Astrocyte of the hippocampus (primary cell): ENCODE measurements at regions not wholly inside any gene's neighbourhood (a gene's known extent, or its start where the extent isn't known, plus 50 kb on each side); places are given as distances from the start of the nearest gene placed in this dataset.

Experiments
- DNase-seq: peaks from one replicate; pipeline ENCODE4 v3.0.0; 2011; ENCODE audit warnings: low read depth, low spot score

DNA sequence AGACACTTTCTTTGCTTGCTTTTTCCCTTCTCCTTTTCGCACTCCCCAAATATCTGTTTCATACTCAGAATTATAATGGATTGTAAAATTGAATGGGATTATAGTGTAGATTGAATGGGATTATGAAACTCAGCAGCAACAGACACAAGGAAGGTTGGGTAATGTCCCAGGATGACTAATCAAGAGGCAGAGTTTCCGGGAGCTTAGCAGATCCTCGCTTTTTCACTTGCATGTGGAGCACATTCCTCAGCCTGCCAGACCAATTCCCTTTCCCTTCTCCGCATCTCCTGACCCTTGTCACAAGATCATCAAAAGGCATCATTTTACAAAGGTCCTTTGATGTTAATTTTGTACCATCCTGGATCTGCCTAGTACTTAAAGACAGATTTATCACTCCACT lies 55.1 kb upstream of the SLC1A1 start:
- DNase-seq = no peak

DNA sequence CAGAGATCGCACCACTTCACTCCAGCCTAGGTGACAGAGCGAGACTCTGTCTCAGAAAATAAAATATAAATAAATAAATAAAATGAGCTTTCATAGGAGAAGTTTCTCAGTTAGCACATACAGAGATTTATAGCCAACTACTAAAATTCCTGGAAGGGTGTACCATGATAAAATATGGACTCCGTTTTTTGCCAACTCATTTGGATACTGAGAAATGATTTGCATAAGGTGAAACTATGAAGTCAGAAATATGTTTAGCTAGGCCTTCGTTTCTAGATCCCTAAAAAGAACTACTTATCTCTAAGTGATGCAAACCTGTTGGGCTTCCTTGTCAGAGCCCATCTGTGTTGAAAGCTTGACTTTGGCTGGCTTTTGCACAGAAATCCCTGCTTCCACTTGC lies 56.9 kb upstream of the SLC1A1 start:
- no peak for DNase-seq

DNA sequence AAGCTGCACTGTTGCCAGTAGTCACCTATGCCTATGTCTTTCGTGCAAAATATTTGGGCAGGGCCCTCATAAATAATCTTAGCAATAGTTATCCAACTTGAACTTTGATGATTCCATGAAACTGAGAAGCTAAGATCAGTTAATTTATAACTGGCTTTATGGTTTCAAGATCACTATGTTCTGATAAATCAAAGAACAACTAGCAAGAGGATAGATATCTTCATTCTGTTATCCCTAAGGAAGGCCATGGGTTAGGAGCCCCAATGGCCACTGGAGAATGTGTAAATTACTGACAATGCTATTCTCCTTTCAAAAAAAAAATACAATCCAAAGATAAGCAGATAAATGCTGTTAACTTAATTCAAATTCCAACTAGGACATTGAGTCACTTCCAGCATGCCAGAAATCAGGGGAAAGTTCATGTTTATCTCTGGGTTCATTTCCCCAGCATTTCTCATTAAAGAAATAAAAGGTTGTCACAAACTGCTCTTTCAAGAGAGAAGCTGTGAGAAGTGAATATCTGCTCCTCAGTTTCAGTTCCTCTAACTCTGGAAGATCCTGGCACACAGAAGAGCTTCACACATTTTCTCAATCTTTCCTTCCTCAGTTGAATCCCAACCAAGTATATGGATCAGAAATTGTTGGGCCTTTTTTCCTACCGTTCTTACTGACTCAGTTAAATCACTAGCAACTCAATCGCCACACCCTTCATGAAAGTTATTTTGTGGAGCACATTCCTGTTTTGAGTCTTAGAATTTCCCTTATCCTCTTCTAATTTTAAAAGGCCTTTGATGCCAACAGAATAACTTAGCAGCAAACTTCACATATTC lies 59.6 kb upstream of the SLC1A1 start:
- peak; percentile 12 for DNase-seq

DNA sequence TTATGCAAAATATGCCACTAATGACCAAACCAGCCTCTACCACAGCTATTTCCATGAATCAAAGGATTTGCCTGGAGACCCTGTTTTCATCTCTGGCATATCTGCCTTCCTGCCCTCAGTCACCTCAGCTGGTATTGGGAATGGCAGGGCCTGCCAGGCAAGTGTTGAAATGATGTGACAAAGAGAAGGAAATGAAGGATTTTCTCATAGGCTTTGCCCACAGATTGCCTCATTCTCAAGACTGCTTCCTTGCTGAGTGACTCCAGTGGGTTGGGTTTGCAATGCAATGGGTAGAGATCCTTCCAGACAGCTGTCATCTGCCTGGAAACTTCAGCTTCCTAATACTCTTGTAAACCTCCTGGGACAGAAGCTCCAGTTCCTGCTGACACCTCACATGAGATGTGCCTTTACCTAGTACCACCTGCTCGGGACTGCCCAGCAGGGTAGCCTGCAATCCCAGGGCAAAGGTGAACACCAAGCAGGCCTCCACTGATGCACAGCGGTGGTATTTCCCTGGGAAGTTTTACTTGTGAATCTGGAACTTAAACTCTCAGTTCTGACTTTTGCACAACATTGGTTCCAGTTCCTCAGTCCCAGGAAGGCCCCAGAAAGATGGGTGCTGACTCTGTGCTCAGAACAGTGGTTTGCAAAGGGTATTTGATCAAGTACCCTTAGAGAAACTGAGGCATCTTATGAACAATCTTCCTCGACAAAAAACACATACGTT lies 64.8 kb upstream of the SLC1A1 start:
- DNase-seq = peak; percentile 12

DNA sequence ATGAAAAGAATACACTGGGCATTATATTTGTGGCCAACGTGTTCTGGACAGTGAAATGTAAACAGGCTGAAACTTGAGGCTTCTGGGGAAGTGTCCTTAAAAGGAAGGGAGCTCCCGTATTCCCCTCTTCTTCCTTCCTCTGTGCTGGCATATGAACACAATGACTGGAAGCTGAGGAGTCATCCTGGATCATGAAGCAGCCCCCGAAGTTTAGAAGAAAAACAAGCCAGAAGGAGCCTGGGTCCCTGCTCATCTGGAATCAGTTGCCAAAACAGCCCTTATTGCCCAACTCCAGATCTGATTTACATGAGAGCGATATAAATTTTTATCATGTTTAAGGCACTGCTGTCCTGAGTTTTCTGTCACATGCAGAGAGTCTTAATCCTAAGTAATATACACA lies 65.4 kb upstream of the SLC1A1 start:
- DNase-seq = no peak

DNA sequence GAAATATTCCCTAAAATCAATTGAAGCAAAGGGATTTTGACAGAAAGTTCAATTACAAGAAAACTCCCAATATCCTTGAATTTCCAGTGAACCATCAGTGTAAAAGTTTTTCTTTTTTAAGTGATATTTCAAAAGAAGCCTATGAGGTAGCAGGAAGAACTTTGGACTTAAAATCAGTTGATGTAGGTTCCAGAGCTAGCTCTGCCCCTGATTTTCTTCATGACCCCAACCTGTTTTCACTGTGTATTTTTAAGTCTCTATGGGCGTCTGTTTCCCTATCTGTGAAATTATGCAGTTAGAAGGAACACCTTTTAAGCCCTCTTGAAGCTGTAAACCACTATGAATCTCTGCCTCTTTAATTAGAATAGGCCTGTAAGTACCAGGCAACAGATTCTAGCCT lies 66.2 kb upstream of the SLC1A1 start:
- no peak for DNase-seq

DNA sequence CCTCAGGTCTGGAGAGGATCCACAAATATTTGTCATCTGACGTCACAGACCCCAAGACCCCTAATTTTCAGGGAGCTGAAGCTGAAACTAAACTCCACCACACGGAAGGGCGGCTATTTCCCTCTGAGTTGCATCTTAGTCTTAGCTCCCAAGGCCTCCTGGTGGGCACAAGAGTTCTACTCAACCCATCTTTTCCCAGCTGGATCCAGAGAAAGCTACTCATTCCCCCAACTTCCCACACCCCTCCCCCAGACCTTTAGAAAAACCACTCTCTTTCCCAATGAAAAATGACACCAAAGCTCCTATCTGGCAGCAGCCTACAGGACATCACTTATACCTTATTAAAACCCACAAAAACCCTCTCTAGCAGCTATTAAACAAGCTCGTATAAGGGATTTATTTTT lies 67.1 kb upstream of the SLC1A1 start:
- no peak for DNase-seq

DNA sequence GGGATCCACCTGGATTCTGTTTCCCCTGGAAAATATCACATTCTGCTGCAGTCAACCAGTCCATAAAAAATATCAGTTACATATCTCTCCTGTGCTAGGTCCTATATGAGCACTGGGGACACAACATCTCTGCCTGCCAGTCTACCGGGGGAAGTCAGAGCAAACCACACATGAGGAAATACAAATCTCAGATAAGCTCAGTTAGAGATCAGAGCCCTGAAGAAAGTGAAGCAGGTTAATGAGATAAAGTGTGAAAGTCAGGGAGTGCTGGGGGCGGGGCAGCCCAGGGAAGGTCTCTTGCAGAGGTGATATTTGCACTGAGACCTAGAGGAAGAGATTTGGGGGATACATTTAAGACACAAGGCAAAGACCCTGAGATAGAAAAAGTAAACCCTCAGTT lies 67.8 kb upstream of the SLC1A1 start:
- DNase-seq = no peak

DNA sequence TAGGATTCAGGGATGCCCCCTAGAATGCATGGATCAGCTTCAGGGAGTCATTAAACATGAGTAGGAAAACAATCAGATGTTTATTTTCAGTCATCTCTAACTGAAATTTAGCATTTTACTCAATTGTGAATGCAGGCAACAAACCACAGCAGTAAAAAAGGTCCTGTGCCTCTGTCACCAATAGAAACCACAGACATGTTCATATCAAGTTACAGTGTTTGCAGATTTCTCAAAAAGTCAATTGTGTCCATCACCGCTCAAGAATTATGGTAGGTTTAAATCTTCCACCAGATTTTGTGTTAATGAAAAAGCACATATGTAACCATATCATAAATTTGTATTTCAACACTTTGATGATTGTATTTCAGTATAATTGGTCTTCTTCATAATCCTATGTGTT lies 68.4 kb upstream of the SLC1A1 start:
- DNase-seq = no peak

DNA sequence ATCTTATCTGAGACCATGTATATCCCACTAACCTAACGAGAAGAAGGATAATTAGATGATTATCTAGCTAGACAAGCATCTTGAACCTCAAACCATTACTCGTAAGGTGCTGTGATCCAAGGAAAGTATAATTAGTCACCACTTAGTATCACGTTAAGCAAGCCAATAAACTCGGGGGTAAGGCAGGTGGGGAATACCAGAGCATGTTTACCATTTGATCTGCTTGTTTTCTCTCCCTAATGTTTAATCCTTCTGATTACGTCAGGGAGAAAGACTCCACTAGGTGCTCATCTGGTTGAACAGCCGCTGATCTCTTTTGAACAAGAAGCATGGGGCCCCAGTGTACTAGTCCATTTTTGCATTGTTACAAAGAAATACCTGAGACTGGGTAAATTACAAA lies 69.9 kb upstream of the SLC1A1 start:
- DNase-seq = no peak

DNA sequence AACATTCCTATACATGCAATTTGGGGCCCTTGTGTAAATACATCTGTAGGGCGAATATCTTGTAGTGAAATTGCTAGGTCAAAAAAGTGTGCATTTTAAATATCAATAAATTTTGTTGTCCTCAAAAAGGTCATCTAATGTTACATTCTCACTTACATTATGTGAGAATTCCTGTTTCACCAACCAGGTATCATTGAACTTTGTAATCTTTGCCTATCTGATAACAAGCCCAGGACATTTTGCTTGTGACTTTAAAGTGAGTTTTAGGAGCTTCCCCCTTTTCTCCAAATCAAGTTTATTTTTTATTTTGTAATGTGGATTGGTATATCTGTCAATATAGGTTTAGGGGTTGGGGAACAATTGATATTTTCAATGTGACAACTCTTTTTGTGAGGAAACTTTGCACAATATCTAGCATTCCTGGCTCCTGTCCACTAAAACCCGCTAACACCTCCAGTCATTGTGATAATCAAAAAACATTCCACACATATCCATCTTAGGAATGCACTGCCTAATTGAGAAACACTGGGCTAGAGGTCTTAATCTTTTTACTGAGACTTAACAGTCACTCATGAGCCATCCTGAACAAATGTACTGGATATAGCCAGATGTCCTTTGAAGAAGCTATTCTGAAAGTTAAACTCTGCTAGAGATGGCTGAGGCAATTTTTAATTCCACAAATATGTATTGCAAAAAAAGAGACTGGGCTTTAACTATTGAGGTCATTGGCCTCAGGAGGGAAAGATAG lies 72.5 kb upstream of the SLC1A1 start:
- DNase-seq = peak; percentile 54

DNA sequence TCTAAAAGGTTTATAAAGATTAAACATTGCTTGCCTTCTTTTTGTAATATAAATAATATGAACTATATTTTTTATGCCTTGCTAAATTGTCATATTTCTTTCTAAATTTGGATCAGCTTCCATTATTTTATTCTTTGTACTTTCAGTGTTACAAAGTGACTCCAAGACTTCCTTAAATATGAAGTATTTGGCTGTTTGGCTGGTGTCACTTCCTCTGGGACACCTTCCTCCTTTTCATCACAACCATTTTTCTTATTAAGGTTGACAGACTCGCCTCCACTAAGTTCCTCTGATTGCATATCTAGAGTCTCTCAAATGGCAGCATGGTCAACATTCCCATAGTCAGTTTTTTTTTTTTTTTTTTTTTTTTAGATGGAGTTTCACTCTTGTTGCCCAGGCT lies 73.8 kb upstream of the SLC1A1 start:
- DNase-seq = no peak

DNA sequence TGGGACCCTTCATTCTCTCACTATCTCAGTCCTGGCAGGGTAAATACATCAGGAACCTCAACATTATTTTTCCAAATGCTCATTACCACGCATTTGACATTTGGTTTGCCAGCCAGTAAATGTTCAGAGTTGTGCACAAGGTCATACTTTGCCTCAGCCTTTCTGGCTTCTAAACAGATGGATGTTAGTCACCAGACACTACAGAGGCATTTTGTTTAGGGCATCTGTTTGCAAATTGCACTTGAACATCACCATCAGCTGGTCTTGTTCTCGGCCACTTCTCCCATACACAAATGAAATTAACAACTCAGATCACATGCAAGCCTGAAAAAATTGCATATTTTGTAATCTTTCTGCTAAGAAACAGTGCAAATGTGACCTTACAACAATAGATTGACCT lies 75.0 kb upstream of the SLC1A1 start:
- no peak for DNase-seq

DNA sequence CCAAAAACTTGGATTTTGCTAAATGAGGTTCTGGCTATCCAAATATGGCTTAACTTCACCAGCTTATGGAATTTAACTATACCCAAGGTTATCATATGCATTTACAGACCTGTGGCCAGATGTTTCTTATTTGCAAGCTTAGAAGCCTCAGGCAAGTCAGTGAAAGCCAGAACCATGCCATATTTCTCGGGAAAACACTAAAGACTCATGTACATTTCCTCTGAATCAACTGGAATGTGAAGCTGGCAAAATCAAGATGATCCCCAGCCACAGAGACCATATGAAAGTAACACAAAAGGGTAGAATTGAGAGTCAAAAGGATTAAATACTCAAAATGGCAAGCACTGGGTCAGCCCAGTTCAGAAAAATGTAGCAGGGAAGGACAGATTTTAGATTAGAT lies 76.4 kb upstream of the SLC1A1 start:
- DNase-seq = no peak

DNA sequence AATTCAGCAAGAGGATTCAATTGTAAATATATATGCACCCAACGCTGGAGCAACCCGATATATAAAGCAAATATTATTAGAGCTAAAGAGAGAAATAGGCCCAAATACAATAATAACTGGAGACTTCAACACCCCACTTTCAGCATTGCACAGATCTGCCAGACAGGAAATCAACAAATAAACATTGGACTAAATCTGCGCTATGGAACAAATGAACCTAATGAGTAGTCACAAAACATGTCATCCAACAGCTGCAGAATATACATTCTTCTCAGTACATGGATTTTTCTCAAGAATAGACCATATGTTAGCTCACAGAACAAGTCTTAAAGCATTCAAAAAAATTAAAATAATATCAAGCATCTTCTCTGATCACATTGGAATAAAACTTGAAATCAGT lies 86.1 kb upstream of the SLC1A1 start:
- DNase-seq = no peak

DNA sequence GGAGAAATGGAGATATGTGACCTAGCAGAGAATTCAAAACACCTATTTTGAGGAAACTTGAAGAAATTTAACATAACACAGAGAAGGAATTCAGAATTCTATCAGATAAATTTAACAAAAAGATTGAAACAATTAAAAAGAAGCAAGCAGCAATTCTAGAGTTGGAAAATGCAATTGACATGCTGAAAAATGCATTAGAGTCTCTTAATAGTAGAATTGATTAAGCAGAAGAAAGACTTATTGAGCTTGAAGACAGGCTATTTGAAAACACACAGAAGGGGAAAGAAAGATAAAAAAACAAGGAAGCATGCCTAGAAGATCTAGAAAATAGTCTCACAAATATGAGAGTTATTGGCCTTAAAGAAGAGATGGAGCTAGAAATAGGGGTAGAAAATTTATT lies 87.8 kb upstream of the SLC1A1 start:
- no peak for DNase-seq

DNA sequence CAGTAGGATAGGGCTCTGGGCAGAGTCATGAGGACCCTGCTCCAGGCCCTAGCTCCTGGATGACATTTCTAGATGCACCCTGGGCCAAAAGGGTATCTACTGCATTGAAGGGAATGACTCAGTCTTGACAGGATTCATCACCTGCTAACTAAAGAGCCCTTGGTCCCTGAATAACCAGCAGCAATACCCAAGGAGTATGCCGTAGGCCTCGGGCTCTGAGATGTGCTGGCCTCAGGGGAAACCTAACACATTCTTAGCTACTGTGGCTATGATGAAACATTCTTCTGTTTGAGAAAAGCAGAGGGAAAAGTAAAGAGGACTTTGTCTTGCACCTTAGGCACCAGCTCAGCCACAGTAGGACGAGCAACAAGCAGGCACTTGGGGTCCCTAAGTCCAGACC lies 89.5 kb upstream of the SLC1A1 start:
- no peak for DNase-seq

DNA sequence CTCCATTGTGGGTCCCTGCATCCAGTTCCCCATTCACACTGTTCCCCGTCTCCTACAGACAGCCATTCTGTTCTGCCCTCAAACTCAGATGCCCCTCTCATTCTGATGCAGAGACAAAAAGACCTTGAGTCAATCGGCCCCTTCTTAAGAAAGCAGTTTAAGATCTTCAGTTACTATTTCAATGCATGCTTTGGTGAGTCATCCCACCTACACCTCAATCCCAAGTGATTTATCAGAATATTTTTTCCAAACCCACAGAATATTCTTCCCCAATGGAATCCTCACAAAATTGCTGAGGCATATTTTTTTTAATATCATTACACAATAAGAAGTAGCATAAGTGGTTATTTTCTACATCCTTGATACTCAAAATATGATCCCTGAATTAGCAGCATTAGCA lies 92.4 kb upstream of the SLC1A1 start:
- peak; percentile 24 for DNase-seq

DNA sequence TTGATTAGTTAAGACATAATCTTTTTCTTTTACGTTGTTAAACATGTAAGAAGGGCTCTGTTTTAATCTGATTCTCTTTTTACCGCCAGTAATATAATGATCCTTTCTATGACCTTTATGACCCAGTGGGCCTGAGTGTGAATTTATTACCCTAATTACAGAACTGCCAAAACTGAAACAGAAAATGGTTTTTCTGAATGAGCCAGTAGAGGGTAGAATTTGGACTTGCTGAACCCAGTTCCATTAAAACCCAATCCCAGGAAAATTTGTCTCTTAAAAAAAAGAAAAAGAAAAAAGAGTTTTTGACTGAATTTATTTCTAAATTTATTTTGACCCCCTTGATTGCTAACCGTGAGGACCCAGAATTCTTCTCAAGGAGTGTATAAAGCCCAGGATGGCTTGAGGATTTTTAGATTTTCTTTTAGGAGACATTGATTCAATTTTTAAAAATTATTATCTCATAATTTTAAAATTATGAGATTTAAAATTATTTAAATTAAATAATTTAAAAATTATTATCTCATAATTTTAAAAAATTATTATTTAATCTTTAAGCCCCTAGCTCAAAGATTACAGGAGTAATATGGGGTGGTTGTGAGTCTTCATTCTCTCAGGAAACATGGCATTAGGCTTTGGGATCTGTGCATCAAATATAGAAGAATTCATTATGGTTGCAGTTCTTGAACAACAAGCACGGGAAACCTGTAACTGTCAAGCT lies 94.1 kb upstream of the GLIS3 start:
- DNase-seq = no peak

DNA sequence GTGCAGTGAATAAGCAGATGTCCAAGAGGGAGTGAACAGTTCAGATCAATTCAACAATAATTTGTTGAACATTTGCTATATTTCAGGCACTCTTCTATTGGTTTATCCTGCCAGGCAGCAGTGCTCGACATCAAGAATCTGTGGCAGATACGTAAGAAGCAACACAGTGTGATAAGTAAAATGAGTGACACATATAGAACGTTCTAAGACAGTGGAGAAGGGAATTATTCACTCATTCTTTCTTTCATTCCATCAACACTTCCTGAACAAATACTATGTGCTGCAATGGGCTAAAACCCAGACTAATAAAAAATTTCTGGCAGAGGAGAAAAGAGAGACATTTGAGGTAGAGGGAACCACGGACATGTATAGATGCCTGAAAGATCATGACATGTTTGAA lies 89.9 kb upstream of the GLIS3 start:
- no peak for DNase-seq

DNA sequence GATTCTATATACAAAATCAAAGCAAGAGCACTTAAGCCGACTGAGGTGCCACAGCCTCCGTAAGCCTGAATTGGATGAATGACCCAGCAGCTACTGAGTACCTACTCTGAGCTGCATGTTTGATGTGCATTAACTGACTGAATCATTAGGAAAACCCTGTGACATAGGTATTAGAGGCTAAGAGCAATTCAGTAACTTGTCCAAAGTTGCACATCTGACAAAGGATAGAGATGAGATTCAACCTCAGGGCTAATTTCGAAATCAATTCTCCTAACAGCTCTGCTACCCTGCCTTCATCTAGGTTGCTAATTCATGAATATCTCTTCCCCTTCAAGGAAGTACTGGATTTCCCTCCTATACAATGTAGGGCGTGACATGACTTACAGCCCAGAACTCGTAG lies 89.1 kb upstream of the GLIS3 start:
- DNase-seq = no peak

DNA sequence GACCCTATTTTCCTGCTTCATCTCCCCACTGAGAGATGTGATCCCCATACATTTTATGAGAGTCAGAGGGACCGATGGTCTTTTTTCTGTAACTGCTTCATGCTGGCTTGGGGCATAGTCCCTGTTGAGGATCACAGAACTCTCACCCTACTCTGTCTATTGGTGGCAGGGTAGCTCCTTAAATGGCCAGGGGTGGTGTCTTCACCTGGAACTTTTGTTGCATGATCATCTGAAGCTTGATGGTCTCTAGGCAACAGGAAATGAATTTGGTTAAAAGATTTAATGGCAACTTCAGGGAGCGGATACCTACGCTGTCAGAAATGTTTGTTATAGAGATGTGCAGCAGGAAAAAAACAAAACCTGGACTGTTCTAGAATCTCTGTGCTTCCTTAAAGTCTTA lies 87.0 kb upstream of the GLIS3 start:
- no peak for DNase-seq
